Kidney glomerular epithelial cell (primary cell): ENCODE measurements at regions not wholly inside any gene's neighbourhood (a gene's known extent, or its start where the extent isn't known, plus 50 kb on each side); places are given as distances from the start of the nearest gene placed in this dataset.
"Not testable (repeated sequence)": the region's sequence is repeated elsewhere in the genome, so short reads cannot be mapped to it uniquely, and the experiment has no call there.

Experiments
- DNase-seq: peaks from one replicate; lab custom pipeline; 2025; lab: John Stamatoyannopoulos, UW

DNA sequence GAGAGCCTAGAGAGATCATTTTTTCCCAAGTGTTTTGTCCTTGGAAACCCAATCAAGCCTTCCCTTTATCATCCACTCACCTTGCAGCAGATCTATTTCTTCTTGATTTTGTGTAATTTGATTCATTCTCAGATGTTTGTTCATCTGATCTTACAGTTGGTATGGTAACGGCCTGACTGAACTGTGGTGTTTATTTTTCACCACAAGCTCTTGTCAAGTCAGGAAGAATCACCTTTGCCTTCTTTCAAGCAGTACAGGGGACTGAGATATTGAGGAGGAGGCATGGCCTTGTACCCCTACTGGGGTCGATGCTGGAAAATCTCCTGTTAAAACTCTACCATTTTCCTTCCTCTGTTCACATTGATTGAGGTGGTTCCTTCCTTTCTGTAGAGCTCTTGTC, 361.4 kb upstream of the CFAP20DC start:
- DNase-seq = no peak

DNA sequence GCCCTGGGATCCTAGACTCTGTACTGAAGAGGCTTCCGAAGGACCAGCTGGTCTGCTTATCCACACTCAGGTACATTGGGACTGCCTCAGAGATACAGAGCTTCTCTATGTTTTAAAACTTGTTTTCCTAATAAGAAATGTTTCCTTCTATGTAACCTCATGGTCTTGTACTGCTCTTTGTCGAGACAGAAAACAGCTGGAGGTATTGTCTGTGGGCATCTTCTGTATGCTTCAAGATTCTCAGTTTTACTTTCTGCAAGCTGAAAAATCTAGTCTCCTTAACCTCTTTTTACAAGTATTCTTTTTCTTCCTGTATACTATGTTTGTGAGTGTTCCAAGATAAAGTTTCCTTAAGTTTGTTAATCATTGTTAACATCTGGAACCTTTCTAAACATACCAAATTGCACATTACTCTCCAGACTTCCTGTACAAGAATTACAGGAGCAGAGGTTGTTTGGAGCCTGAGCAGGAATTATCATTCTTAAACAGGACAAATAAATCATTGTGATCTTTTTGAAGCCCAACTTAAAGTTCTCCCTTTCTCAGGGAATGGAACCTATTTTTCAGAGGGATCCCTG, 358.3 kb upstream of the CFAP20DC start:
- DNase-seq = no peak

DNA sequence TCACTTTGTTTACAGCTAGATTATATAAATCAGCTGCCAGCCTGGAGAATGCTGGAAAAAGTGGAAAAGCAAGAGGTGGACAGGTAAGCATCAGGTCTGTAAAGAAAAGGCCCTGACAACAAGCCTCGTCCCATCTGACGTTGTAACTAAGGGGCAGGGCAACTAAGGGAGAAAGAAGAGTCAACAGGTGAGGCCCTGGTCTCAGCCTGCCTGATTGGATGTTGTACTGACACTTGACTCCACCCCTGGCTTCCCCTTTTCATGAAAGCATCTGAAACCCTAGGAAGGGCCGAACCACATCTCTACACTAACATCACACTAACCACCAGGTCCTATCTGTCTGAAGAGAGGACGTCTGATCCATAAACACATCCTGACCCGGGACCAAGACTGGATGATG, 357.6 kb upstream of the CFAP20DC start:
- no peak for DNase-seq

DNA sequence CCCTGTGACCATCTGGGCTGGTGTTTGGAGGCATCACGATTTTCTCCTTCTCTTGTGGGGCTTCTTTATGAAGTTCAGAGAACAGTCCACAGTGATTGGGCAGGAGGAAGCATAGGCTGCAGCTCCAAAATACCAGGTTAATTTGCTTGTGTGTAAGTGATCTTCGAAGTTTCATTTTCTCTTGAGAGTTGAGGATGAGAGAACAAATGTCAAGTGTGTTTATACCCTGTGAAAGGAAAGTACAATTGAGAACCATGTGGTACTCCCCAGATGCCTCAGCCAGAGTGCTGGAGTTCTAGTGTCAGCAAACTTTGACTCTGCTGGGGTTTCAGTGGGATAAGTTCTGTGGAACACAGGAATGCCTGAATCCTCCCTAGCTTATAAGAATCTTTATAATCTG, 357.1 kb upstream of the CFAP20DC start:
- DNase-seq = no peak

DNA sequence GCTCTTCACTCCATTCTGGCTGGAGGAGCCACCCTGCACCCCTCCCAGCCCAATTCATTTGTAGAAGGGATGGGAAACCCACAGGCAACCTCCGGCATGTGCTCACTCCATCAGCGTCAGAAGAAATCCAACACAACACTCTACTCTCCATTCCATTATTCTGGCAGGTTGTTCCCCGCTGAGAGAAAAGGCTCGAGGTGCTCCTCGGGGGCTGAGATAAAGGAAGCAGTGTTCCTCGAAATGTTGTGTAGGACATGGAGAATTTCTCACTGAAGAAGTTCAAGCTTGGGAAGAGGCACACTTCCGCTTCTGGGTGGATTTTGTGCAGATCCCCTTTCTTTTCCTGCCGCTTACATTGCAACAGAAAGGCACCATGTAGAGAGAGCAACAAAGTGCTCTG, 355.0 kb upstream of the CFAP20DC start:
- DNase-seq = no peak

DNA sequence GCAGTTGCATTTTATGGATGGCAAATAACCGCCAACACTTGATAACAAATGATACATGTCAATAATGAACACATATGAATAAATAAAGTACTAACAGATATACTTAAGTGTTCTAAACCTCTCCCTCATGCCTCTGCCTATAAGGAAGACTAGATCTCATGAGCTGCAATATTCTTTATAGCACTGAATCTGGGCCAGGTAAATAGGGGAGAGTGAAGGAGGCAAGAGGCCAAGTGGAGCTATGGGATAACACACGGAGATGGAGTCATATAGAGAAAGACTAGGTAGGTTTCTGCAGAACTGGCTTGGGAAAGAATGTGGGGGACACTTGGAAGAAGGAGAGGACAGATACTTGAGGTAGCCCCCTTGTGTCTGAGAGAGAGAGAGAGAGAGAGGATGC, 354.2 kb upstream of the CFAP20DC start:
- DNase-seq = no peak

DNA sequence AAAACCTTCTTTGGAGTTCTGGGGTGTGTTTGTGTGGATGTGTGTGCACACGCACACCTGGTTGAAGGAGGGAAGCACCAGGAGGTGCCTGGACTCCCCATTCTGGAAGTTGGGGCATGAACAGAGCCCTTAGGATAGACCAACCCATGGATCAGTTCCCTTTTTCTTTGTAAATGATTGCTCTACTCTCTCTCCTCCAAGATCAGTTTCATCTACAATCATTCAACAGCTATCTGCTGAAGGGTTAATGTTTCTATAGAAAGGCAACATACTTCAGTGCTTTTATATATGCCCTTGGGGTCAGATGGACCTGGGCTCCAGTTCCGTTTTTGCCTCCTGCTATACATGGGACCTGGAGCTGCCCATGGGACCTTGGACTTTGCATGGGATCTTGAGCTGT, 352.1 kb upstream of the CFAP20DC start:
- DNase-seq = no peak

DNA sequence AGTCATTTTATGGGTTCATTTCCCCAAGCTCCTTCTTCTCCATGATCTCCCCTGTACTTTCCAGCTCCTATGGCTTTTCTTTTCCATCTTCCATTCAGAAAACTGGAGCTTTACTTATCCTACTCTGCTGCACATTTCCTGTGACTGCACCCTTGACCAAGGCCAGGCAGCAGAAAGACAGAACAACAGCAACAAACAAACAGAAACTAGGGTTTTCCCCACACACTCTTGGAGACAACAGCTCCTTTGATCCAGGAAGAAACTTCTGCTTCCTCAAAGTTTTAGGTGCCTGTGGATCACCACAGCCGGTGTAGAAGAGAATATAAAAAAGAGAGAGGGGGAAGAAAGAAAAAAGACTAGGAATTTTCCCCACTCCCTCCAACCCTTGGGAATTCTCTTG, 342.3 kb upstream of the CFAP20DC start:
- DNase-seq = no peak

DNA sequence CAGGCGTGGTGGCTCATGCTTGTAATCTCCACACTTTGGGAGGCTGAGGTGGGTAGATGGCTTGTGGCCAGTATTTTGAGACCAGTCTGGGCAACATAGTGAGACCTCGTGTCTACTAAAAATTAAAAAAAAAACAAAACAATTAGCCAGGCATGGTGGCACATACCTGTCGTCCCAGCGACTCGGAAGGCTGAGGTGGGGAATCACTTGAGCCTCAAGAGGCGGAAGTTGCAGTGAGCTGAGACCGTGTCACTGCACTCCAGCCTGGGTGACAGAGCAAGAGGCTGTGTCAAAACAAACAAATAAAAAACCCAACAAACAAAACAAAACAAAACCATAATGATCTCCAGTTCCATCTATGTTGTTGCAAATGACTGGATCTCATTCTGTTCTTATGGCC, 341.3 kb upstream of the CFAP20DC start:
- no peak for DNase-seq

DNA sequence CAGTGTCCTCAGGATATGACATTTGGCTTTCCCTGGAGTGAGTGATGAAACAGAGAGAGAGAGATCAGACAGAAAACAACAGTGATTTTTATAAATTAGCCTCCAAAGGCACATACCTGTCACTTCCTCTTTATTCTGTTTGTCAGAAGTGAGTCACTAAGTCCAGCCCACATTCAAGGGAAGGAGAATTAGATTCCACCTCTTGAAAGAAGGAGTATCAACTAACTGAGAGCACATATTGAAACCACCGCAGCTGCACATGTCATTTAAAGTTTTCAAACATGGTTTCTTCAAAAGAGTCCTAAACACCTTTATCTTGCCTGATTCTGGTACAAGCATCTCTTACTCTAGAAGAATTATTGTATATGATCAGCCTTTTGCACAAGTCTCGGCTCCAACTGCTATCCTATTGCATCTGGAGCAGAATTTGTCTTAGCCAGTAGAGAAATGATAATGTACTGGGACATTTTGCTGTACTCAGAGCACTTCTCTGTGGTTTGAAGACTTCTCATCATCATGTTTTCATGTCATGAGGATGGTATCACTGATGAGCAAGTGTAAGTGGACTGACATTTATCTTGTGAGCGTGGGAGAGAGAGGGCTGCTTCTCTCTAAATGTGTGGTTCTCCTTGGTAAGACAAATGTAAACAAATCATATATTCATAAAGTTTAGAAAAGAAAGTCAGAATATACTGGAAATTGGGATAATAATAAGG, 338.9 kb upstream of the CFAP20DC start:
- no peak for DNase-seq

DNA sequence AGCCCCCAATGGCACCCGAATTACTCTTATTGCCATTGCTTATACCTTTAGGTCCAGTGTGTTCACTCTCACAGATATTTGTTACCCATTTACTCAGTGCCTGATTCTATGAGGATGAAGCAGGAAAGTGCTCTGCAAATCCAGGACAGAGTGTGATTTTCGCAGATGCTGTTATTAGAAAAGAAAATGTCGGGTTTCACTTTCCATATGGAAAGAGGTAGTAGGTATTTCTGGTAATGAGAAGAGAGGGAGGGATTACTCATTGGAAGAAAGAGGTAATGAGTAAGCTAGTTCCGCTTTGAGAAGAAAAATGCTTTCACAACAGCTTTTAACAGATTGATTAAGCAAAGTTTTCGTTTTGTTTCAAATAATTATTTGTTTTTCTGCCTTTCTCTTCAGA, 336.3 kb upstream of the CFAP20DC start:
- no peak for DNase-seq

DNA sequence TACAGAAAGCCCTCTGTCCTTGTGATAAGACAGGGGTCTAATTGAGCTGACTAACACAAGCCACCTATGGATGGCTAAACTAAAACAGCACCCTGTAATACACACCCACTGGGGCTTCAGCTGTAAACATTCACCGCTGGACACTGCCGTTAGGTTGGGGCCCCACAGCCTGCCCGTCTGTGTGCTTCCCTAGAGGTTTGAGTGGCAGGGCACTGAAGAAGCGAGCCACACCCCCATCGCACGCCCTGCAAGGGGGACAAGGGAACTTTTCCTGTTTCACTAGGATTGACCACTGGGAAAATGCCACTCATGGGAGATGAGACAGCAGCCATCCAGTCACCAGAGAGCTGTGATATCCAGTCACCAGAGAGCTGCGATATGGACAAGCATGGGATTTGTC, 335.7 kb upstream of the CFAP20DC start:
- no peak for DNase-seq

DNA sequence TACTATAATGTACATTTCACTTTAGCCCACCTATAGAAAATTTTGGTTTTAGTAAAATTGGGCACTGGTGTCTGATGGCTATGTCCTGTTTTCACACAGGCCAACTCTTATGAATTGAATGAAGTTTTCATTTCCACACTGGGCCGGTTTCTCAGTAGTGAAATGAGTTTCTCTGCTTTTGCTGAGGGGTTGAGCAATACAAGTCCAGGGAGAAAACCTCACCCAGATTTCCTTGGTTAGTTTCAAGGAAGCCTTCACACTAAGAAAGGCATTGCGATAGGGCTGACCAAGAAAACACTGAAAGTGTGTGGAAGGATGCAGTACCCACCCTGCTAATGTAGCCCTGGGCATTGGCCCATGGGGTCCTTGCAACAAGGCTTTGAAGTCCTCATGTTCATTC, 331.5 kb upstream of the CFAP20DC start:
- no peak for DNase-seq

DNA sequence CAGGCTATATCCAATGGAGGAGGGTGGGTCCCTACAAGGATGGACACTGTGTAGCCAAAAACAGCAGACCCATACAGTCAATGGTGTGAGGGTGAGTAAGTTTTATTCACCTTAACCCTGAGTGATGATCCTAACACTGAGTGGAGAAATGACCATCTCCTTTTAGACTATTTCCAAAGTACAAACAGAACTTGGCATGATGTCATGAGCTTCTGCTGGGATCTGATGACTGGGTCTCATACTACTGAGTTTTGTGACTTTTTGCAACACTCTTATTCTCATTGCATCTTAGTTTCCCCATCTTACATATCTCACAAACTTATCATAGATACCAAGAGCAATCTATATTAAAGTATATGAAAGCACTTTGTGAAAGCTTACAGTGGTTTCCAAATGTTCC, 330.3 kb upstream of the CFAP20DC start:
- no peak for DNase-seq

DNA sequence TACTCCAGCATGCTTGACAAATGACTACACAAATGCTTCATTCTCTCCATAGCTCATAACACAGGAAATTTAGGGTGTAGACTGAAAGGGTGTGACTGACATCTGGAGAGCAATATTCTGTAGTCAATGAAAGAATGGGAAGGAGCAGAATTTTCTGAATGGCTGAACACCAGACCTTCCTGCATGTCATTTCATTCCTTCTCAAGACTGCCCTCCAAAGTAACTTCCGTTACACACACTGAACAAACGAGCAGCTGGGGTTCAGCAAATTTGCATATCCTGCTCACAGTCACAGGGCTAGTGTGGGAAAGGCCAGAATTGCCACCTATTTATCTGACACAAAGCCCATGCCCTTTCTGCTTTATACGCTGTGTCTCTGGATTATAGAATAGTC, 325.0 kb upstream of the CFAP20DC start:
- no peak for DNase-seq

DNA sequence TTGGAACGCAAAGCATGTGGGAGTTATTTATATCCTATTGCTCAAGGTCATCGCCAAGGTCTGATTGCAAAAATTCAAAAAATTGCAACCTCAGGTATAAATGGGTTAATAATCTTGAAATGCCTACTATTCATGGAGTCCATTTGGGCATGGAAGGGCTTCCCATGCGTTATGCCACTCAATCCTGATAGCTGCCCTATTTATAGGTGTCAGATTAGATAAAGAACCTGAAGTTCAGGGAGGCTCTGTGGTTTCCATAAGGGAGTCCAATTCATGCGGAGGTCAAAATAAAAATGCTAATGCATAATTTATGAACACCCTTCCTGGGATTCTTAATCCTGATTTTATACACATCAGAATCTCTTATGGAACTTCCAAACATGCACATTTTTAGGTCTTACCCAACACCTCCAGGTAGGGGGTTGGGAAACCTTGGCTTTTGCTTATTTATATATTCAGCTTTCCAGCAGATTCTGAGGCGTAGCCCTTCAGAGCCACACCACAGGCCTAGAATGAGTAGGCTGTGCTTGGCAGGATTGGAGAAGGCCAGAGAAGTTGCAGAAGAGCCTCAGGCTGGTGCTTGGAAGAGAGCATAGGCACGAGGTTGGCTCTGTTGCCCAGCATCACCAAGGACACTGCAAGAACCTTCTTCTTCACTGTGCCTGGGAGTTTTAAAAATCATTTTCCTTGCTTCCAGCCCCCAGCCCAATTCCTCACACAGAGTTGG, 324.4 kb upstream of the CFAP20DC start:
- DNase-seq = no peak

DNA sequence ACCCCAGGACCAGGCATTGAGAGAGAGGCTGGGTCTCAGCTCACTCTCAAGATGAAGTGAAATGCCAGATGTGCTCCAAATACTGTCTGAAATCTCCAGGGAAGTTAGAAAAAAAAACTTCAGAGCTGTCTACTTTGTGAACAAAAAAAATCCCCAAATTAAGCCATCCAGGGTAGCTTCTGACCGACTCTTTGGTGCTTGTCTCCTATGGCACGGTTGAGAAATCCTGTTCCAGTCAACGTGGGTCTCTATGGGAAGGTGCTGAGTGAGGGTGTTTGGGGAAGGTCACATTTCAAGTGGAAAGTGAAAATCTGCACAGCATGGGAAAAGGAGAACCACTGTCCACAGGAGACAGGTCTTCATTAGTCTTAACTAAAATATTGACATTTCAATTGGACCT, 322.5 kb upstream of the CFAP20DC start:
- DNase-seq = no peak

DNA sequence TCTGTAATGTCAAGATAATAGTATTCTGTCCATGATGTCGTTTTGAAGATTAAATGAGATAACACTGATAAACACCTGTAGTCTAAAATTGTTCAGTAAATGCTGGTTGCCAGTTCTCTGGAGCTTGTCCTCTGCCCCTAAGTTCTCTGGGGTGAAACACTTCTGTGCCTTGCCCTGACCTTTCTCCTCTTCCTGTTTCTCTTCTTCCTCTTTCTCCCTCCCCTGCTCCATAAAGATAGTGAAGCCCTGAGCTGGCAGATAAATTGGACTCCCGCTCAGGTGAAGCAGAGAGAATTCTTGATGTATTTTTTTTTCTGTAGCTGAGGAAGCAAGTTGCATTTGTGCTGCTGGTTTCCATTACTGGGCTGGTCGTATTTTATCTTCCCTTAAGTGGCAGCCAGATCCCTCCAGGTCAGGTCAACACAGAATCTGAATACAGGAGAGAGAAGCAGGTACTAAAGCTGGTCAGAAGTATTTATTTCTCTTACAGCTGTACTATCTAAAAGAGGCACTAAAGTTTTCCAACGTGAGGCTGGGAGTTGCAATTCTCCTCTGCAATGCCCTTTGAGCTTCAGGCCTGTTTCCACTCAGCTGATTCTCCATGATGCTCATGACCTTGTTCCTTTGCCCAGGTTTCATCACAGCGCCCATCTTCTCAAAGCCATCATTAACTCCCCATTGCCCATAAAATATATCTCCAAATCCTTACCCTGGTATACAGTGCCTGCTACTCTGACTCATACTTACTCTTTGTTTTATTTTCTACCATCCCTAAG, 319.3 kb upstream of the CFAP20DC start:
- no peak for DNase-seq

DNA sequence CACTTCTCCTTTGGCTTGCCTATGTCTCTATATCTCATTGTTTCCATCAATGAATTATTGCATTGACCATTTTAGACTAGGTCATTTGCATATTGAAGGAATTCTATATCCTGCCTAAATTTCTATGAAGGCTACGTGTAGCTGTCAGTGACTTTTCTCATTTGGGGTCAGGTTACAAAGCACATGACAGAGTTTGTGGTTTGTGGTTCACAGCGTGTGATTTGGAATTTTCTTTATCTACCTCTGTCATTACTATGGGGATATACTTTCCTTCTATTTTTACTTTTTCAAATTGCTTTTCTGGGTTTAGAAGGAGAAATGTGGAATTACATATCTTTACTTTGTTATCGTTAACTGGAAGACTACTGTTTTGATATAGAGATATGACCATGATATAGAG, 317.3 kb upstream of the CFAP20DC start:
- DNase-seq = no peak

DNA sequence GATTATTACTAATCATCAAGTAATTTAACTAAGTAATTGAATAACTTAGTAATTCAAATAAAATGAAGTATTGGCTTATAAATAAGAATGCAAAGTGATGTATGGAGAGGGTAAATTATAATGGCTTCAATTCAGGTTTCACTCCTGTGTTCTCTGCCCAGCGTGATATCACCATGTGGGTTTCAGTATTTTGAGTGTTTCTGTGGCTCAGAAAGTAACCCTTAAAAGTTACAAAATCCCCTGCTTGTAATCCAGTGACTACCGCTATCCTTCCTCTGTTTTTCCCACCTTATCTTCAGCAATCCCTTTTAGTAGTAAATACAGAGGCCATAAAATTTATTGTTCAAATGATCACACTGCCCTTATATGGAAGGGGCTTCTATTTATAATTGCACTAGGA, 316.4 kb upstream of the CFAP20DC start:
- no peak for DNase-seq

DNA sequence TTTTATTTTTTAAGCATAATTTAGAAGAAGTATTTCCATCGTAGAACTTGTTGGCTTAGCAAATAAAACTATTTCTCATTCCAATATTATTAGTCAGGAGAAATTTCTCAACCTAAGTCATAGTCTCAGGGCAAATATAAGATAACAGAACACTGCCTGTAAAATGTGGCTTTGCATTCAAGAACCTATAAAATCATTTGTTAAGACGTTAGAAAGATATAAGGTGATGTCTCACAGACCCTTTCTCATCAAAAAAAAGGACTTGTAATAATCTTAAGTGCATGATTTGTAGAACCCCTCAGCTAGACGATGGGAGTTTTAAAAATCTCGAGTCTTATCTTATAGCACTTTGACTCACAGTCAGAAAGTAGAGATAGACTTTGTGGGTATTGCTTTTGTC, 314.7 kb upstream of the CFAP20DC start:
- DNase-seq = no peak

DNA sequence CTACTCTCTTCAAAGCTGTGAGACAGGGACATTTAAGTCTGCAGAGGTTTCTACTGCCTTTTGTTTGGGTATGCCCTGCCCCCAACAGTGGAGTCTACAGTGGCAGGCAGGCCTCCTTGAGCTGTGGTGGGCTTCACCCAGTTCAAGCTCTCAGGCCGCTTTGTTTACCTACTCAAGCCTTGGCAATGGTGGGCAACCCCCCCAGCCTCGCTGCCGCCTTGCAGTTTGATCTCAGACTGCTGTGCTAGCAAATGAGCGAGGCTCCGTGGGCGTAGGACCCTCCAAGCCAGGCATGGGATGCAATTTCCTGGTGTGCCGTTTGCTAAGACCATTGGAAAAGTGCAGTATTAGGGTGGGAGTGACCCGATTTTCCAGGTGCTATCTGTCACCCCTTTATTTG, 310.5 kb upstream of the CFAP20DC start:
- DNase-seq = not testable (repeated sequence)

DNA sequence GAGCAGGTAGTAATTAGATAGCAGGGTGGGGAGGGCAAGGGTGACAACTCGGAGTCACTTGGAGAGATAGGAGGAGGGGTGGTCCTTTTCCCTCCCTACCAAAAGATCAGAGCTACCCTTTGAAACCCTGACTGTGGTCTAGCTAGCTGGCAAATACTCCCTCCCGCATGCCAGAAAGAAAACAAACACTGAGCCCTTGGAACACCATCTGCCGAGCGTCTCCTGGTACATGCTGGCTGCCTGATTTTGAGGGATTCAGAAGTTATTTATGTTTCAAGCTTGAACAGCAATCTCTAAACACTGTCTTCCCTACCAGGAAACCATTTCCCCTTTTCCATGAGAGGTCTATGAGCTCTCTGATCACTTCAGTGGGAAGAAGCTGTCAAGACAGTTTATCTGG, 291.6 kb upstream of the CFAP20DC start:
- no peak for DNase-seq
